Spleen (tissue), 11 donors: ENCODE measurements at regions not wholly inside any gene's neighbourhood (a gene's known extent, or its start where the extent isn't known, plus 50 kb on each side); places are given as distances from the start of the nearest gene placed in this dataset.

Experiments used
- DNase-seq: peaks from one replicate; pipeline ENCODE4 v3.0.0-alpha.2; 2020
- H3K27ac ChIP-seq, 8 donors: fragments of 200-600 bp; sonication (generic) in 7 of 8; 1 replicate in 4 of 8; 2 replicates in 4 of 8; pipeline versions ENCODE4 v1.5.0 to v1.8.0; 2016 to 2021; ENCODE audit warnings: inconsistent platforms in 4 of 8, mild to moderate bottlenecking in 4 of 8, moderate library complexity in 1 of 8
- H3K27me3 ChIP-seq, 7 donors: fragments of 200-600 bp; sonication (generic) in 6 of 7; replicated peaks in 1 of 7; 1 replicate in 4 of 7; 2 replicates in 3 of 7; pipeline versions ENCODE4 v1.5.0 to v1.8.0; 2016 to 2021; ENCODE audit warnings: inconsistent platforms in 3 of 7, mild to moderate bottlenecking in 1 of 7
- H3K36me3 ChIP-seq, 6 donors: fragments of 200-600 bp; sonication (generic) in 5 of 6; 1 replicate in 4 of 6; 2 replicates in 2 of 6; pipeline versions ENCODE4 v1.5.0 to v1.8.0; 2016 to 2021; ENCODE audit warnings: inconsistent platforms in 2 of 6
- H3K4me1 ChIP-seq, 6 donors: fragments of 200-600 bp; sonication (generic) in 5 of 6; 1 replicate in 3 of 6; 2 replicates in 3 of 6; pipeline versions ENCODE4 v1.5.0 to v1.8.0; 2016 to 2021; ENCODE audit warnings: inconsistent platforms in 3 of 6
- H3K4me3 ChIP-seq, 8 donors: fragments of 200-600 bp; sonication (generic) in 7 of 8; 1 replicate in 4 of 8; 2 replicates in 4 of 8; pipeline versions ENCODE4 v1.5.0 to v1.8.0; 2016 to 2021; ENCODE audit warnings: inconsistent platforms in 4 of 8, mild to moderate bottlenecking in 4 of 8, moderate library complexity in 2 of 8
- H3K9me3 ChIP-seq, 8 donors: fragments of 200-600 bp; sonication (generic) in 7 of 8; 1 replicate in 4 of 8; 2 replicates in 4 of 8; pipeline versions ENCODE4 v1.5.0 to v1.8.0; 2016 to 2021; ENCODE audit warnings: inconsistent platforms in 4 of 8
- POLR2A ChIP-seq, 3 donors: fragments of 450-650 bp; IDR thresholded peaks; one replicate each; pipeline ENCODE4 v1.5.1; 2017; ENCODE audit warnings: antibody characterized with exemption in 3 of 3, mild to moderate bottlenecking in 1 of 3
- POLR2AphosphoS5 ChIP-seq, 3 donors: sonication (generic); formaldehyde crosslinking; IDR thresholded peaks; one replicate each; pipeline ENCODE4 v1.5.1; 2017; ENCODE audit warnings: antibody characterized with exemption in 3 of 3
- WGBS, 5 donors: extraction: QIAGEN DNeasy Blood & Tissue Kit in 3 of 5; methylation state at CpG; one replicate each; pipeline versions ENCODE4 v1.1.5 to v1.1.7; 2013 to 2018; 5-methylcytosine and 5-hydroxymethylcytosine counted together
- intact Hi-C: fragments of 100-400 bp; cut with DNase I; formaldehyde crosslinking; loops from one replicate; pipeline ENCODE4 v1.15.0; 2023; ENCODE audit warnings: low total_unique reads
- TF ChIP-seq, protein P1 (sequence below), 11 experiments: fragments of 200-600 bp in 7 of 11; fragments of 450-650 bp in 4 of 11; sonication (generic) in 4 of 11; IDR thresholded peaks in 8 of 11; conservative IDR thresholded peaks in 3 of 11; 1 replicate in 7 of 11; 2 replicates in 4 of 11; pipeline versions ENCODE4 v1.4.0 to v1.8.0; 2016 to 2021; ENCODE audit warnings: antibody characterized with exemption in 11 of 11, inconsistent platforms in 4 of 11, mild to moderate bottlenecking in 1 of 11
- donor health status: healthy with polysubstance abuse.
- donor health status: DM: no; HTN: no; CAD: no; lungs with moderate emphysema.
- donor health status: DM: no; HTN: no; CAD: no.
- donor health status: Bipolar disorder and iron deficiency.
- donor health status: healthy.
- donor health status: DM: no; HTN: no; CAD: no.
- donor health status: DM: yes; HTN: yes; CAD: no.

- H3K36me3 ChIP-seq: no peaks in the 10 kb centered on the region
- no peaks in the 10 kb centered on the region for H3K4me1 ChIP-seq
- H3K27me3 ChIP-seq: no peaks in the 10 kb centered on the region
- no peak for DNase-seq
- intact Hi-C loops: no loop called here
- no peak overlapping the region for H3K27ac ChIP-seq
- WGBS, 5 donors: 81 to 92% (median 86%) methylated on average over 2 of the region's 2 CpGs
- TF ChIP-seq POLR2A (IDR thresholded peaks at IDR 0.05): no peak
- no peak for TF ChIP-seq POLR2AphosphoS5 (IDR thresholded peaks at IDR 0.05)
- TF ChIP-seq, protein P1, sequence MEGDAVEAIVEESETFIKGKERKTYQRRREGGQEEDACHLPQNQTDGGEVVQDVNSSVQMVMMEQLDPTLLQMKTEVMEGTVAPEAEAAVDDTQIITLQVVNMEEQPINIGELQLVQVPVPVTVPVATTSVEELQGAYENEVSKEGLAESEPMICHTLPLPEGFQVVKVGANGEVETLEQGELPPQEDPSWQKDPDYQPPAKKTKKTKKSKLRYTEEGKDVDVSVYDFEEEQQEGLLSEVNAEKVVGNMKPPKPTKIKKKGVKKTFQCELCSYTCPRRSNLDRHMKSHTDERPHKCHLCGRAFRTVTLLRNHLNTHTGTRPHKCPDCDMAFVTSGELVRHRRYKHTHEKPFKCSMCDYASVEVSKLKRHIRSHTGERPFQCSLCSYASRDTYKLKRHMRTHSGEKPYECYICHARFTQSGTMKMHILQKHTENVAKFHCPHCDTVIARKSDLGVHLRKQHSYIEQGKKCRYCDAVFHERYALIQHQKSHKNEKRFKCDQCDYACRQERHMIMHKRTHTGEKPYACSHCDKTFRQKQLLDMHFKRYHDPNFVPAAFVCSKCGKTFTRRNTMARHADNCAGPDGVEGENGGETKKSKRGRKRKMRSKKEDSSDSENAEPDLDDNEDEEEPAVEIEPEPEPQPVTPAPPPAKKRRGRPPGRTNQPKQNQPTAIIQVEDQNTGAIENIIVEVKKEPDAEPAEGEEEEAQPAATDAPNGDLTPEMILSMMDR (IDR thresholded peaks at IDR 0.05 in 8 of 11, conservative IDR thresholded peaks at IDR 0.05 in 3 of 11): no peak
- H3K4me3 ChIP-seq: no peak overlapping the region
- H3K9me3 ChIP-seq: no peaks in the 10 kb centered on the region
These were observed 306.9 kb upstream of the ADGRB3 start for GRCh38 chr6:68328156-68328555.

DNA sequence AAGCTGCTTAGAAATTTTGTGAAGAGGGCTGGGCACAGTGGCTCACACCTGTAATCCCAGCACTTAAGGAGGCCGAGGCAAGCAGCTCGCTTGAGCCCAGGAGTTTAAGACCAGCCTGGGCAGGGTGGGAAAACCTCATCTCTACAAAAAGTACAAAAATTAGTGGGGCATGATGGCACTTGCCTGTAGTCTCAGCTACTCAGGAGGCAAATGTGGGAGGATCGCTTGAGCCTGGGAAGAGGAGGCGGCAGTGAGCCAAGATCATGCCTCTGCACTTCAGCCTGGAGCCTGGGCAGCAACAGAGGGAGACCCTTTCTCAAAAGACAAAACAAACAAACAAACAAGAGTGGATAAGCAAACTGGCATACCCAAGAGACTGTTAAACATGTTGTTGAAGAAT is 308.3 kb upstream of the ADGRB3 start:
- DNase-seq: peak; percentile 40
- no peak overlapping the region for H3K4me3 ChIP-seq
- WGBS, 5 donors: 70 to 88% (median 82%) methylated on average over 4 of the region's 4 CpGs
- H3K4me1 ChIP-seq: no peaks in the 10 kb centered on the region
- no peaks in the 10 kb centered on the region for H3K9me3 ChIP-seq
- H3K36me3 ChIP-seq: no peaks in the 10 kb centered on the region
- H3K27ac ChIP-seq: no peak overlapping the region
- intact Hi-C loops: no loop called here
- TF ChIP-seq, protein P1 (IDR thresholded peaks at IDR 0.05 in 8 of 11, conservative IDR thresholded peaks at IDR 0.05 in 3 of 11): no peak
- TF ChIP-seq POLR2AphosphoS5 (IDR thresholded peaks at IDR 0.05): no peak
- no peak for TF ChIP-seq POLR2A (IDR thresholded peaks at IDR 0.05)
- H3K27me3 ChIP-seq: no peaks in the 10 kb centered on the region

DNA sequence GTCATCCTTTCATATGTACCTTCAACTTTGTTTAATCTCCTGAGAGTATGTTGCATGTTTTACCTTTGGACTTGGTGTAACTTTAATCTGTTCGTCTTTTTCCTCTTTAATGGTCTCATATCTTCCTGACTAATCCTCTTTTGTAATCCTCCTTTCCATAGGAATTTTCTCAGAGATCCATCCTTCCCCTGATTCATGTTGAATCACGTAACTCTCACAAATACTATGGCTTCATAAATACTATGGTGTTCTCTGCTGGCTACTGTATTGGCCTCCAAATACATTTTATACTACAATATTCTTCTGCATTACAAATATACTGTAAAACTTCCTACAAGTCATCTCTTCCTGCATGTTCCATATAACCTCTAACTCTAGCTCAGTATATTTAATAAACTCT is 317.7 kb upstream of the ADGRB3 start:
- H3K36me3 ChIP-seq: no peaks in the 10 kb centered on the region
- 38 to 56% (median 46%) methylated on average over 2 of the region's 2 CpGs for WGBS, 5 donors
- intact Hi-C loops: no loop called here

GRCh38 chr6:68313911-68314310 is 321.2 kb upstream of the ADGRB3 start:
- H3K4me3 ChIP-seq: no peak overlapping the region
- TF ChIP-seq, protein P1 (IDR thresholded peaks at IDR 0.05 in 8 of 11, conservative IDR thresholded peaks at IDR 0.05 in 3 of 11): no peak
- TF ChIP-seq POLR2A (IDR thresholded peaks at IDR 0.05): no peak
- TF ChIP-seq POLR2AphosphoS5 (IDR thresholded peaks at IDR 0.05): no peak
- no peaks in the 10 kb centered on the region for H3K27me3 ChIP-seq
- H3K4me1 ChIP-seq: no peaks in the 10 kb centered on the region
- no peak overlapping the region for H3K27ac ChIP-seq
- no peak for DNase-seq
- H3K9me3 ChIP-seq: no peaks in the 10 kb centered on the region
- intact Hi-C loops: no loop called here
- H3K36me3 ChIP-seq: no peaks in the 10 kb centered on the region
- WGBS, 5 donors: 54 to 75% (median 64%) methylated on average over 1 of the region's 1 CpG

More for the DNA sequence above, 317.7 kb upstream of the ADGRB3 start:
- DNase-seq: no peak
- Histone ChIP-seq H3K27me3 (no peaks in the 10 kb centered on the region), H3K4me3 (no peak overlapping the region), H3K27ac (no peak overlapping the region), H3K9me3 (no peaks in the 10 kb centered on the region), H3K4me1 (no peaks in the 10 kb centered on the region)
- TF ChIP-seq POLR2AphosphoS5 (IDR thresholded peaks at IDR 0.05): no peak
- TF ChIP-seq, protein P1 (IDR thresholded peaks at IDR 0.05 in 8 of 11, conservative IDR thresholded peaks at IDR 0.05 in 3 of 11): no peak
- no peak for TF ChIP-seq POLR2A (IDR thresholded peaks at IDR 0.05)
